GM23248 (cell line): ENCODE measurements at regions not wholly inside any gene's neighbourhood (a gene's known extent, or its start where the extent isn't known, plus 50 kb on each side); places are given as distances from the start of the nearest gene placed in this dataset.

Experiments used
- EZH2 ChIP-seq: fragments of 200-600 bp; sonication (generic); IDR thresholded peaks from 2 replicates; pipeline ENCODE4 v1.6.1; 2018; ENCODE audit warnings: antibody characterized with exemption, mild to moderate bottlenecking; ENCODE audit not compliant: insufficient read depth, poor library complexity, severe bottlenecking
- EZH2phosphoT487 ChIP-seq: fragments of 200-600 bp; sonication (generic); IDR thresholded peaks from 2 replicates; pipeline ENCODE4 v1.6.1; 2018; ENCODE audit warnings: antibody characterized with exemption, moderate library complexity, mild to moderate bottlenecking, low read depth; ENCODE audit not compliant: insufficient read depth

DNA sequence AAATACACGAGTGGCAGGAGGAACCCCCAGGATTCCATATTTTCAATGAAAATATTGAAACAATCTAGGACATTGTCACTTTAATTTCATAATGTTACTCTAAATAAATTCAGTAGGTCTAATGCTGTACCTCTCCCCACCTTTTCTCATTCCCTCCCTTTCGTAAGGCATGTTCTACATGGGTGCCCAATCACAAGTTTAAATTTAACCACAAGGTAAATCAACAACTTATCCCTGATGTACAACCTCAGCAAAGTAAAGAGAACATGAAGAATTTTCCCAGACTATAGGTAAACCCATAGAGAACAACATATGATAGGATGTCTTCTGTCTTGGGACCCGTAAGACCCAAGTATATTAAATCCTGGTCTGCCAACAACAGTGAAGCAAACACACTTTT, 53.2 kb upstream of the MITF start:
- TF ChIP-seq EZH2 (no peak), EZH2phosphoT487 (no peak)
